HEK293 (cell line): ENCODE measurements at regions not wholly inside any gene's neighbourhood (a gene's known extent, or its start where the extent isn't known, plus 50 kb on each side); places are given as distances from the start of the nearest gene placed in this dataset.

Experiments
- CTCF ChIA-PET: fragments of 350-600 bp; formaldehyde crosslinking; extraction: SDS; loops from one replicate; lab custom pipeline; 2021; ENCODE audit warnings: antibody characterized with exemption; lab: Yijun Ruan, JAX
- POLR2A ChIA-PET: fragments of 300-600 bp; formaldehyde crosslinking; extraction: SDS; loops from one replicate; lab custom pipeline; 2020; ENCODE audit warnings: antibody characterized with exemption, inconsistent platforms; lab: Yijun Ruan, JAX
- H3K27ac ChIP-seq: fragments of 200-500 bp; sonication (Bioruptor generic); 2 replicates; pipeline ENCODE4 v1.5.1; 2014; ENCODE audit warnings: low read depth, low read length, control low read depth, inconsistent platforms; ENCODE audit errors: extremely low read depth
- H3K36me3 ChIP-seq, 2 experiments: fragments of 200-500 bp in 1 of 2; sonication (Bioruptor generic) in 1 of 2; 1 replicate in 1 of 2; 2 replicates in 1 of 2; pipeline ENCODE4 v1.5.1; 2014 to 2017; ENCODE audit warnings: inconsistent platforms in 2 of 2, low read length in 2 of 2; ENCODE audit not compliant: control insufficient read depth in 2 of 2, insufficient read depth in 1 of 2
- H3K4me1 ChIP-seq: fragments of 200-500 bp; sonication (Bioruptor generic); 2 replicates; pipeline ENCODE4 v1.5.1; 2014; ENCODE audit warnings: mild to moderate bottlenecking, low read length, inconsistent platforms; ENCODE audit not compliant: control insufficient read depth, insufficient read depth
- H3K4me3 ChIP-seq: 2 replicates; pipeline ENCODE4 v1.5.1; 2011; ENCODE audit warnings: low read depth, mild to moderate bottlenecking, control low read depth, low read length, moderate library complexity
- H3K9me3 ChIP-seq: fragments of 200-500 bp; sonication (Bioruptor generic); 2 replicates; pipeline ENCODE4 v1.5.1; 2014; ENCODE audit warnings: low read depth, low read length, inconsistent platforms; ENCODE audit not compliant: control insufficient read depth, insufficient read depth
- EGR2 ChIP-seq: fragments of 450-650 bp; formaldehyde crosslinking; IDR thresholded peaks from 2 replicates; pipeline ENCODE4 v1.5.1; 2016; ENCODE audit warnings: low read depth, missing biosample characterization, missing genetic modification characterization
- GLIS2 ChIP-seq: fragments of 450-650 bp; formaldehyde crosslinking; IDR thresholded peaks from 2 replicates; pipeline ENCODE4 v1.5.1; 2016; ENCODE audit warnings: missing biosample characterization, missing genetic modification characterization
- HOXA7 ChIP-seq: sonication (generic); formaldehyde crosslinking; IDR thresholded peaks from 2 replicates; pipeline ENCODE4 v1.8.1; 2022; ENCODE audit warnings: missing genetic modification reagents, borderline replicate concordance
- PRDM1 ChIP-seq: fragments of 450-650 bp; formaldehyde crosslinking; IDR thresholded peaks from 2 replicates; pipeline ENCODE4; 2016; ENCODE audit warnings: missing biosample characterization, missing genetic modification characterization
- SP7 ChIP-seq: fragments of 450-650 bp; formaldehyde crosslinking; IDR thresholded peaks from 2 replicates; pipeline ENCODE4 v1.5.1; 2016; ENCODE audit warnings: missing biosample characterization, missing genetic modification characterization
- ZEB2 ChIP-seq: fragments of 450-650 bp; formaldehyde crosslinking; IDR thresholded peaks from 2 replicates; pipeline ENCODE4 v1.5.1; 2016; ENCODE audit warnings: missing biosample characterization, missing genetic modification characterization
- ZFHX2 ChIP-seq: fragments of 450-650 bp; formaldehyde crosslinking; conservative IDR thresholded peaks from 2 replicates; pipeline ENCODE4 v1.5.1; 2016; ENCODE audit warnings: missing biosample characterization, missing genetic modification characterization
- ZNF155 ChIP-seq: fragments of 450-650 bp; formaldehyde crosslinking; IDR thresholded peaks from 2 replicates; pipeline ENCODE4 v1.5.1; 2016; ENCODE audit warnings: missing biosample characterization, missing genetic modification characterization
- ZNF19 ChIP-seq: fragments of 450-650 bp; formaldehyde crosslinking; IDR thresholded peaks from 2 replicates; pipeline ENCODE4; 2016; ENCODE audit warnings: missing biosample characterization, missing genetic modification characterization, low read depth
- ZNF292 ChIP-seq: fragments of 450-650 bp; formaldehyde crosslinking; IDR thresholded peaks from 2 replicates; pipeline ENCODE4 v1.5.1; 2016; ENCODE audit warnings: low read depth, missing biosample characterization, missing genetic modification characterization, borderline replicate concordance
- ZNF341 ChIP-seq: fragments of 450-650 bp; formaldehyde crosslinking; IDR thresholded peaks from 2 replicates; pipeline ENCODE4; 2016; ENCODE audit warnings: low read depth, missing biosample characterization, missing genetic modification characterization
- ZNF350 ChIP-seq: fragments of 450-650 bp; formaldehyde crosslinking; IDR thresholded peaks from 2 replicates; pipeline ENCODE4 v1.5.0; 2017; ENCODE audit warnings: missing biosample characterization, mild to moderate bottlenecking, missing genetic modification characterization
- ZNF366 ChIP-seq: fragments of 450-650 bp; formaldehyde crosslinking; conservative IDR thresholded peaks from 2 replicates; pipeline ENCODE4 v1.5.1; 2016; ENCODE audit warnings: missing biosample characterization, missing genetic modification characterization
- ZNF433 ChIP-seq: fragments of 450-650 bp; formaldehyde crosslinking; IDR thresholded peaks from 2 replicates; pipeline ENCODE4 v1.5.1; 2016; ENCODE audit warnings: missing biosample characterization, missing genetic modification characterization, low read depth
- ZNF549 ChIP-seq: fragments of 450-650 bp; IDR thresholded peaks from 2 replicates; pipeline ENCODE4 v1.5.1; 2018; ENCODE audit warnings: missing biosample characterization, missing genetic modification characterization, mild to moderate bottlenecking, inconsistent platforms, moderate library complexity
- ZNF645 ChIP-seq: fragments of 450-650 bp; formaldehyde crosslinking; IDR thresholded peaks from 2 replicates; pipeline ENCODE4; 2016; ENCODE audit warnings: missing biosample characterization, missing genetic modification characterization
- ZNF677 ChIP-seq: fragments of 450-650 bp; IDR thresholded peaks from 2 replicates; pipeline ENCODE4 v1.5.0; 2018; ENCODE audit warnings: missing biosample characterization, mild to moderate bottlenecking, missing genetic modification characterization, moderate library complexity
- ZNF747 ChIP-seq: fragments of 450-650 bp; formaldehyde crosslinking; IDR thresholded peaks from 2 replicates; pipeline ENCODE4 v1.5.1; 2016; ENCODE audit warnings: missing biosample characterization, missing genetic modification characterization
- ZNF830 ChIP-seq: fragments of 450-650 bp; IDR thresholded peaks from 2 replicates; pipeline ENCODE4 v1.5.0; 2018; ENCODE audit warnings: missing biosample characterization, missing genetic modification characterization, low read depth, mild to moderate bottlenecking, moderate library complexity
- TF ChIP-seq, protein P1 (sequence below): fragments of 450-650 bp; formaldehyde crosslinking; IDR thresholded peaks from 2 replicates; pipeline ENCODE4 v1.5.1; 2016; ENCODE audit warnings: missing biosample characterization, missing genetic modification characterization

DNA sequence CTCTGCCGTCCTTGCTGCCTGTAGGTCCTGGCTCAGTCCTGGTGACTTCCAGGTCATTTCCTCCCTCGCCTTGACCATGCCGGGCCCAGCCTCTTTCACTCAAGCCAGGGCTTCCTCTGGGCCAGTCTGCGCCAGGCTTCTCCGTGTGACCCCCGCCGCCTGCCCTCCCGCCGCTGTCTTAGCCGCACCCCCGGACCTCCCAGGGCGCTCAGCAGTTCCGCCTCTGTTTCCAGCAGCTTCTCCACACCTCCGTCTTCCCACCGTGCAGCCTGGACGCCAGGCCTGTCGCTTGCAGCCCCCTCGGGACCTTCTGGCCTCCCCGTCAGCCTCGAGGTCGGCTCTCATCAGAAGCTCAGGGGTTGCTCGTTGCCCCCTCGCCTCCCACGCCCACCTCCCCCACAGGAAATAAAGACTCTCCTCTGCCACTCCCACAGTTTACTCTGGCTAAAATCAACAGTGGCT, 123.0 kb upstream of the FZD8 start:
- CTCF ChIA-PET, result interaction anchor here (0.6 kb wide), 1 partner anchor 12 kb away, joined by 3 read pairs; no protein-coding TSS in a partner anchor
- no peak overlapping the region for H3K4me3 ChIP-seq
- POLR2A ChIA-PET, result no interaction called here
- no peaks in the 10 kb centered on the region for H3K4me1 ChIP-seq
- no peaks in the 10 kb centered on the region for H3K36me3 ChIP-seq
- no peaks in the 10 kb centered on the region for H3K9me3 ChIP-seq
- TF ChIP-seq EGR2 (tag by site-specific recombination) (peak; percentile 35), ZNF292 (tag by site-specific recombination) (no peak), ZFHX2 (peak; percentile 31)
- no peak overlapping the region for H3K27ac ChIP-seq

- POLR2A ChIA-PET, result no interaction called here
- TF ChIP-seq ZEB2 (no peak), ZNF19 (tag by site-specific recombination) (no peak)
- Histone ChIP-seq H3K9me3 (no peaks in the 10 kb centered on the region), H3K36me3 (no peaks in the 10 kb centered on the region), H3K4me1 (no peaks in the 10 kb centered on the region), H3K27ac (no peak overlapping the region), H3K4me3 (no peak overlapping the region)
- CTCF ChIA-PET, result no interaction called here
These were observed 120.4 kb upstream of the FZD8 start for GRCh38 chr10:35762311-35763030.

DNA sequence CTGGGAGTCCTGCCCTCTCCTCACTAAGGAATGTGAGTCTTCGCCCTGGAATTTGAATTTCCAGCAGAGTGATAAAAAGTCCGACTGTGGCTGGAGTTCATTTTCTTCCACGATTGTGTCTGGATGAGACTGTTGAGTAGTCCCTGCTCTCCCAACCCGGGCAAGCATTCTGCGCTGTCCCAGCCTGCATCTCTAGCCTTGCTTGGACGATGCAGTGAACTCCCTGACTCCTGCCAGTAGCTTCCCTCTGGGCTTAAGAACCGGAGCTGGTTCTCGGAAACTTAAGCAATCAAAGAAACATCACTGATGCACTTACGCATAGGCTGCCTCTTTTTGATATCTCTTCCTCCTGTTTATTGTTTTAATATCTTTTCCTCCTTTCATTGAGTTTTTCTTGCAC, 116.0 kb upstream of the FZD8 start:
- TF ChIP-seq ZNF366 (no peak), ZNF677 (tag by site-specific recombination) (no peak), GLIS2 (tag by site-specific recombination) (no peak), PRDM1 (tag by site-specific recombination) (no peak)
- POLR2A ChIA-PET, result no interaction called here
- Histone ChIP-seq H3K27ac (no peak overlapping the region), H3K36me3 (no peaks in the 10 kb centered on the region), H3K4me3 (no peak overlapping the region), H3K9me3 (no peaks in the 10 kb centered on the region), H3K4me1 (no peaks in the 10 kb centered on the region)
- CTCF ChIA-PET, result no interaction called here

- no peaks in the 10 kb centered on the region for H3K9me3 ChIP-seq
- no peaks in the 10 kb centered on the region for H3K4me1 ChIP-seq
- no peak overlapping the region for H3K4me3 ChIP-seq
- H3K27ac ChIP-seq, result no peak overlapping the region
- CTCF ChIA-PET, result no interaction called here
- POLR2A ChIA-PET, result no interaction called here
- TF ChIP-seq, protein P1, sequence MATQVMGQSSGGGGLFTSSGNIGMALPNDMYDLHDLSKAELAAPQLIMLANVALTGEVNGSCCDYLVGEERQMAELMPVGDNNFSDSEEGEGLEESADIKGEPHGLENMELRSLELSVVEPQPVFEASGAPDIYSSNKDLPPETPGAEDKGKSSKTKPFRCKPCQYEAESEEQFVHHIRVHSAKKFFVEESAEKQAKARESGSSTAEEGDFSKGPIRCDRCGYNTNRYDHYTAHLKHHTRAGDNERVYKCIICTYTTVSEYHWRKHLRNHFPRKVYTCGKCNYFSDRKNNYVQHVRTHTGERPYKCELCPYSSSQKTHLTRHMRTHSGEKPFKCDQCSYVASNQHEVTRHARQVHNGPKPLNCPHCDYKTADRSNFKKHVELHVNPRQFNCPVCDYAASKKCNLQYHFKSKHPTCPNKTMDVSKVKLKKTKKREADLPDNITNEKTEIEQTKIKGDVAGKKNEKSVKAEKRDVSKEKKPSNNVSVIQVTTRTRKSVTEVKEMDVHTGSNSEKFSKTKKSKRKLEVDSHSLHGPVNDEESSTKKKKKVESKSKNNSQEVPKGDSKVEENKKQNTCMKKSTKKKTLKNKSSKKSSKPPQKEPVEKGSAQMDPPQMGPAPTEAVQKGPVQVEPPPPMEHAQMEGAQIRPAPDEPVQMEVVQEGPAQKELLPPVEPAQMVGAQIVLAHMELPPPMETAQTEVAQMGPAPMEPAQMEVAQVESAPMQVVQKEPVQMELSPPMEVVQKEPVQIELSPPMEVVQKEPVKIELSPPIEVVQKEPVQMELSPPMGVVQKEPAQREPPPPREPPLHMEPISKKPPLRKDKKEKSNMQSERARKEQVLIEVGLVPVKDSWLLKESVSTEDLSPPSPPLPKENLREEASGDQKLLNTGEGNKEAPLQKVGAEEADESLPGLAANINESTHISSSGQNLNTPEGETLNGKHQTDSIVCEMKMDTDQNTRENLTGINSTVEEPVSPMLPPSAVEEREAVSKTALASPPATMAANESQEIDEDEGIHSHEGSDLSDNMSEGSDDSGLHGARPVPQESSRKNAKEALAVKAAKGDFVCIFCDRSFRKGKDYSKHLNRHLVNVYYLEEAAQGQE (tag by site-specific recombination), result no peak
- TF ChIP-seq ZNF155 (tag by site-specific recombination) (no peak), ZNF350 (no peak), ZNF830 (tag by site-specific recombination) (no peak), ZNF549 (tag by site-specific recombination) (no peak), GLIS2 (tag by site-specific recombination) (no peak), ZNF645 (tag by site-specific recombination) (no peak), ZNF747 (tag by site-specific recombination) (no peak), SP7 (tag by site-specific recombination) (no peak), ZNF433 (no peak), HOXA7 (CRISPR knock-in tag) (no peak), ZNF341 (no peak)
- no peaks in the 10 kb centered on the region for H3K36me3 ChIP-seq
These were observed 112.4 kb upstream of the FZD8 start for GRCh38 chr10:35754519-35754918.
